ENCODE measurements at regions not wholly inside any gene's neighbourhood (a gene's known extent, or its start where the extent isn't known, plus 50 kb on each side); places are given as distances from the start of the nearest gene placed in this dataset.

- no peak for TF ChIP-seq POLR2A (IDR thresholded peaks at IDR 0.05)
- no peak for TF ChIP-seq CTCF (IDR thresholded peaks at IDR 0.05)
Observed at GRCh38 chr2:107242811-107243210, 356.8 kb upstream of the ST6GAL2 start.

All from esophagus squamous epithelium (tissue), 4 donors.